ENCODE measurements at regions not wholly inside any gene's neighbourhood (a gene's known extent, or its start where the extent isn't known, plus 50 kb on each side); places are given as distances from the start of the nearest gene placed in this dataset.

DNA sequence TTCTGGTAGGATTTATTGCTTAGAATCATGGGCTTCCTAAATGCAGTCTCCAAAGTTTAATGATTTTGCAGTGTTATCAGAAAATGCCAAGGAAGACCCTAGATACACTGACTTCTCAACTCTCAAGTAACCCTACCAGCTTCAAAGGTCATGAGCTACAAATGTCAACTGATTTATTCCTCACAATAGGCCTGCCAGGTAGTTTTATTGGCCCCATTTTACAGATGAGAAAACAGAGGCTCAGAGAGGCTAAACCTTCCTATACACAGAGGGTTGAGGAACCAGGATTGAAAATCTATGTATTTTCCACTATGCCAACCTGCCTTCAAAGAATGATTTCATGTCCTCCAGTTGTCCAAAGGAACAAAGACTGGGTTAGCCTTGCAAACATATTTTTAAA lies 384.4 kb upstream of the POU3F1 start:
- TF ChIP-seq, protein P1, sequence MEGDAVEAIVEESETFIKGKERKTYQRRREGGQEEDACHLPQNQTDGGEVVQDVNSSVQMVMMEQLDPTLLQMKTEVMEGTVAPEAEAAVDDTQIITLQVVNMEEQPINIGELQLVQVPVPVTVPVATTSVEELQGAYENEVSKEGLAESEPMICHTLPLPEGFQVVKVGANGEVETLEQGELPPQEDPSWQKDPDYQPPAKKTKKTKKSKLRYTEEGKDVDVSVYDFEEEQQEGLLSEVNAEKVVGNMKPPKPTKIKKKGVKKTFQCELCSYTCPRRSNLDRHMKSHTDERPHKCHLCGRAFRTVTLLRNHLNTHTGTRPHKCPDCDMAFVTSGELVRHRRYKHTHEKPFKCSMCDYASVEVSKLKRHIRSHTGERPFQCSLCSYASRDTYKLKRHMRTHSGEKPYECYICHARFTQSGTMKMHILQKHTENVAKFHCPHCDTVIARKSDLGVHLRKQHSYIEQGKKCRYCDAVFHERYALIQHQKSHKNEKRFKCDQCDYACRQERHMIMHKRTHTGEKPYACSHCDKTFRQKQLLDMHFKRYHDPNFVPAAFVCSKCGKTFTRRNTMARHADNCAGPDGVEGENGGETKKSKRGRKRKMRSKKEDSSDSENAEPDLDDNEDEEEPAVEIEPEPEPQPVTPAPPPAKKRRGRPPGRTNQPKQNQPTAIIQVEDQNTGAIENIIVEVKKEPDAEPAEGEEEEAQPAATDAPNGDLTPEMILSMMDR (IDR thresholded peaks at IDR 0.05; ENCODE audit: low read depth, low read length, poor library complexity, severe bottlenecking): no peak
- no peak for TF ChIP-seq EZH2phosphoT487 (IDR thresholded peaks at IDR 0.05; ENCODE audit: borderline replicate concordance, low read length)

Data from DOHH2 (cell line).